ENCODE measurements at regions not wholly inside any gene's neighbourhood (a gene's known extent, or its start where the extent isn't known, plus 50 kb on each side); places are given as distances from the start of the nearest gene placed in this dataset.

GRCh38 chr5:33059081-33059480 lies 348.0 kb downstream of the NPR3 start:
- DNase-seq (ENCODE audit: extremely low read depth, low read depth, low spot score) = no peak

- no peak for DNase-seq (ENCODE audit: extremely low read depth, low read depth, low spot score)
Measured at GRCh38 chr5:33065131-33065530, 354.0 kb downstream of the NPR3 start.

- no peak for DNase-seq (ENCODE audit: extremely low read depth, low read depth, low spot score)
Measured at GRCh38 chr5:33067291-33067690, 356.2 kb downstream of the NPR3 start.

GRCh38 chr5:33068786-33069185 lies 357.7 kb downstream of the NPR3 start:
- DNase-seq (ENCODE audit: extremely low read depth, low read depth, low spot score) = no peak

- no peak for DNase-seq (ENCODE audit: extremely low read depth, low read depth, low spot score)
Measured at GRCh38 chr5:33072296-33072695, 361.2 kb downstream of the NPR3 start.

- no peak for DNase-seq (ENCODE audit: extremely low read depth, low read depth, low spot score)
Measured at GRCh38 chr5:33072726-33073125, 361.6 kb downstream of the NPR3 start.

GRCh38 chr5:33073881-33074327 lies 362.8 kb downstream of the NPR3 start:
- no peak for DNase-seq (ENCODE audit: extremely low read depth, low read depth, low spot score)

GRCh38 chr5:33074548-33074947 lies 363.4 kb downstream of the NPR3 start:
- DNase-seq (ENCODE audit: extremely low read depth, low read depth, low spot score) = no peak

GRCh38 chr5:33075731-33076130 lies 364.6 kb downstream of the NPR3 start:
- DNase-seq (ENCODE audit: extremely low read depth, low read depth, low spot score) = no peak

GRCh38 chr5:33079548-33079947 lies 361.2 kb upstream of the TARS1 start:
- no peak for DNase-seq (ENCODE audit: extremely low read depth, low read depth, low spot score)

- no peak for DNase-seq (ENCODE audit: extremely low read depth, low read depth, low spot score)
Measured at GRCh38 chr5:33080287-33080686, 360.5 kb upstream of the TARS1 start.

GRCh38 chr5:33088176-33088575 lies 352.6 kb upstream of the TARS1 start:
- DNase-seq (ENCODE audit: extremely low read depth, low read depth, low spot score) = no peak

- DNase-seq (ENCODE audit: extremely low read depth, low read depth, low spot score) = no peak
Measured at GRCh38 chr5:33091571-33092363, 349.0 kb upstream of the TARS1 start.

GRCh38 chr5:33092719-33093118 lies 348.0 kb upstream of the TARS1 start:
- no peak for DNase-seq (ENCODE audit: extremely low read depth, low read depth, low spot score)

- no peak for DNase-seq (ENCODE audit: extremely low read depth, low read depth, low spot score)
Measured at GRCh38 chr5:33102551-33102950, 338.2 kb upstream of the TARS1 start.

- DNase-seq (ENCODE audit: extremely low read depth, low read depth, low spot score) = peak; percentile 33
Measured at GRCh38 chr5:33105521-33105941, 335.2 kb upstream of the TARS1 start.

- peak; percentile 25 for DNase-seq (ENCODE audit: extremely low read depth, low read depth, low spot score)
Measured at GRCh38 chr5:33110496-33110895, 330.3 kb upstream of the TARS1 start.

- DNase-seq (ENCODE audit: extremely low read depth, low read depth, low spot score) = no peak
Measured at GRCh38 chr5:33114361-33114760, 326.4 kb upstream of the TARS1 start.

GRCh38 chr5:33115467-33115866 lies 325.3 kb upstream of the TARS1 start:
- DNase-seq (ENCODE audit: extremely low read depth, low read depth, low spot score) = no peak

- no peak for DNase-seq (ENCODE audit: extremely low read depth, low read depth, low spot score)
Measured at GRCh38 chr5:33118761-33119415, 321.9 kb upstream of the TARS1 start.

GRCh38 chr5:33120671-33121070 lies 320.1 kb upstream of the TARS1 start:
- no peak for DNase-seq (ENCODE audit: extremely low read depth, low read depth, low spot score)

- no peak for DNase-seq (ENCODE audit: extremely low read depth, low read depth, low spot score)
Measured at GRCh38 chr5:33129309-33129708, 311.5 kb upstream of the TARS1 start.

Data from glomerular endothelial cell (primary cell).